ENCODE measurements at regions not wholly inside any gene's neighbourhood (a gene's known extent, or its start where the extent isn't known, plus 50 kb on each side); places are given as distances from the start of the nearest gene placed in this dataset.

DNA sequence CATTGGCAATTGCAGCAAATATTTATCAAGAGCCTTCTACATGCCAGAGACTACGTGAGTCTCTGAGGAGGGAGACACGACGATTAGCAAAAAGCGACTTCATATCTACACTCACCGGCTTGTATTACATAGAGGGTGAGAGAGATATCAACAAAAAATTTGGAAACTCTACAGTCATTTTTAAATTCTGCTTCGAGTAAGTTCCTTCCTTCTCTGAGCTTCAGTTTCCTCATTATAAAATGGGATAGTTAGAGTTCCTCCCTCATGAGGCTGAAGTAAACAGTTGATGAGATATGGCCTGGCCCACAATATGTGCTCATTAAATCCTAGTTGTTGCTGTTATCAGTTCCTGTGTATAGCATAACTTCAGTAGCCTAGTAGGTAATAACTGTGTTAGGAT is 64.1 kb upstream of the SIRPA start:
- Histone ChIP-seq H3K27me3 (replicated peaks in 1 of 2; ENCODE audit: control insufficient read depth in 2 of 2, insufficient read depth in 2 of 2, low read length in 1 of 2) (no peaks in the 10 kb centered on the region; a peak in 1 of 4 replicates), H3K9me3 (replicated peaks; ENCODE audit: control insufficient read depth, insufficient read depth, low read length) (no peaks in the 10 kb centered on the region), H3K4me2 (ENCODE audit: control insufficient read depth, insufficient read depth) (no peak overlapping the region), H3K4me1 (ENCODE audit: control insufficient read depth, insufficient read depth, low read length) (peaks cover 4% of the 10 kb centered on the region; the same call in 1 of the 2 replicates), H3K27ac (ENCODE audit: control insufficient read depth, insufficient read depth) (no peak overlapping the region), H2AFZ (ENCODE audit: control insufficient read depth, low read depth, low read length) (no peak overlapping the region), H3K36me3 (ENCODE audit: control insufficient read depth in 2 of 2, insufficient read depth in 2 of 2, low read length in 1 of 2) (no peaks in the 10 kb centered on the region), H3K79me2 (ENCODE audit: control insufficient read depth, insufficient read depth, low read length) (no peaks in the 10 kb centered on the region), H3K4me3 (no peak overlapping the region), H4K20me1 (ENCODE audit: control insufficient read depth, insufficient read depth) (no peaks in the 10 kb centered on the region), H3K9ac (ENCODE audit: control insufficient read depth, insufficient read depth, low read length) (no peak overlapping the region)
- WGBS (ENCODE audit: insufficient coverage, insufficient replicate concordance, low lambda C conversion rate, missing lambda C conversion rate) = 49% methylated on average over 6 of the region's 6 CpGs
- CTCF ChIA-PET = no interaction called here
- no TSS peak for BruUV-seq (replicated peaks)
- intact Hi-C loops (cut with micrococcal nuclease; ENCODE audit: unreplicated experiment) = no loop called here
- in situ Hi-C loops (cut with MboI) = no loop called here
- POLR2A ChIA-PET = no interaction called here
- ATAC-seq = no peak
- no peak for DNase-seq (ENCODE audit: low read depth, low spot score)
- TF ChIP-seq ETV6 (conservative IDR thresholded peaks at IDR 0.05 in 1 of 2, IDR thresholded peaks at IDR 0.05 in 1 of 2; ENCODE audit: borderline replicate concordance in 1 of 2, low read depth in 1 of 2) = no peak
- TF ChIP-seq SIX5 (IDR thresholded peaks at IDR 0.05; ENCODE audit: low read depth, low read length, severe bottlenecking) = no peak
- TF ChIP-seq NBN (IDR thresholded peaks at IDR 0.05) = no peak
- no peak for TF ChIP-seq RCOR1 (conservative IDR thresholded peaks at IDR 0.05; ENCODE audit: low read depth, low read length)
- TF ChIP-seq FOXM1 (IDR thresholded peaks at IDR 0.05; ENCODE audit: low read depth, low read length) = no peak
- FAIRE-seq = peak; percentile 18
- SMC1A ChIA-PET (ENCODE audit: uncharacterized antibody, unreplicated experiment) = interaction anchor here (0.8 to 1.0 kb wide), 3 partner anchors 11 to 33 kb away, joined by 3 to 5 read pairs (median 3); no protein-coding TSS in a partner anchor
- RAD21 ChIA-PET (ENCODE audit: unreplicated experiment) = no interaction called here

DNA sequence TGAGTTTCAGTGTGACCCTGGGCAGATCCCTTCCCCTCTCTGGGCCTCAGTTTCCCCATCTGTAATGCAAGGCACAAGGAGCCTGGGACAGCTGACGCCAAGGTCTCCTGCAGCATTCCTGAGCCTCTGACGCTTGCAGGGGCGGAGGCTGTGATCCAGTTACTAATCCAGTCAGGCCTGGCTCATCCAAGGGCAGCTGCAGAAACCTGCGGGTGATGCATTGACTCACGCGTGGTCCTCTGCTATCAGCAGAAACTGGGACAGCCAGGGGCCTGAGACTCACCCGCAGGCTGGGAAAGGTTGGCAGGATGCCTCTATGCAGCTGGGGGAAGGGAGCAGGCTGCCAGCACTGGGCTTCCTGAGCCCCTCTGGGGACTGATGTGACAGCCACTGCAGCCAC is 65.0 kb upstream of the SIRPA start:
- Histone ChIP-seq H3K9ac (ENCODE audit: control insufficient read depth, insufficient read depth, low read length) (no peak overlapping the region), H3K4me2 (ENCODE audit: control insufficient read depth, insufficient read depth) (no peak overlapping the region), H3K4me3 (no peak overlapping the region), H2AFZ (ENCODE audit: control insufficient read depth, low read depth, low read length) (no peak overlapping the region), H3K27me3 (replicated peaks in 1 of 2; ENCODE audit: control insufficient read depth in 2 of 2, insufficient read depth in 2 of 2, low read length in 1 of 2) (no peaks in the 10 kb centered on the region; a peak in 1 of 4 replicates), H3K9me3 (replicated peaks; ENCODE audit: control insufficient read depth, insufficient read depth, low read length) (no peaks in the 10 kb centered on the region), H3K4me1 (ENCODE audit: control insufficient read depth, insufficient read depth, low read length) (peaks cover 4% of the 10 kb centered on the region; the same call in 1 of the 2 replicates), H3K79me2 (ENCODE audit: control insufficient read depth, insufficient read depth, low read length) (no peaks in the 10 kb centered on the region), H3K27ac (ENCODE audit: control insufficient read depth, insufficient read depth) (no peak overlapping the region), H4K20me1 (ENCODE audit: control insufficient read depth, insufficient read depth) (no peaks in the 10 kb centered on the region), H3K36me3 (ENCODE audit: control insufficient read depth in 2 of 2, insufficient read depth in 2 of 2, low read length in 1 of 2) (no peaks in the 10 kb centered on the region)
- DNase-seq (ENCODE audit: low read depth, low spot score) (no peak), ATAC-seq (no peak), FAIRE-seq (no peak)
- RAD21 ChIA-PET (ENCODE audit: unreplicated experiment) = no interaction called here
- WGBS (ENCODE audit: insufficient coverage, insufficient replicate concordance, low lambda C conversion rate, missing lambda C conversion rate) = 76% methylated on average over 7 of the region's 7 CpGs
- CTCF ChIA-PET = interaction anchor here (0.6 kb wide), 1 partner anchor 53 kb away, joined by 3 read pairs; no protein-coding TSS in a partner anchor
- POLR2A ChIA-PET = no interaction called here
- intact Hi-C loops (cut with micrococcal nuclease; ENCODE audit: unreplicated experiment) = no loop called here
- in situ Hi-C loops (cut with MboI) = no loop called here
- BruUV-seq (replicated peaks) = no TSS peak
- SMC1A ChIA-PET (ENCODE audit: uncharacterized antibody, unreplicated experiment) = interaction anchor here (0.8 to 1.0 kb wide), 2 partner anchors 12 to 28 kb away, joined by 3 to 5 read pairs; no protein-coding TSS in a partner anchor
- TF ChIP-seq CHD4 (IDR thresholded peaks at IDR 0.05) = no peak
- TF ChIP-seq, protein P1, sequence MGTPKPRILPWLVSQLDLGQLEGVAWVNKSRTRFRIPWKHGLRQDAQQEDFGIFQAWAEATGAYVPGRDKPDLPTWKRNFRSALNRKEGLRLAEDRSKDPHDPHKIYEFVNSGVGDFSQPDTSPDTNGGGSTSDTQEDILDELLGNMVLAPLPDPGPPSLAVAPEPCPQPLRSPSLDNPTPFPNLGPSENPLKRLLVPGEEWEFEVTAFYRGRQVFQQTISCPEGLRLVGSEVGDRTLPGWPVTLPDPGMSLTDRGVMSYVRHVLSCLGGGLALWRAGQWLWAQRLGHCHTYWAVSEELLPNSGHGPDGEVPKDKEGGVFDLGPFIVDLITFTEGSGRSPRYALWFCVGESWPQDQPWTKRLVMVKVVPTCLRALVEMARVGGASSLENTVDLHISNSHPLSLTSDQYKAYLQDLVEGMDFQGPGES (IDR thresholded peaks at IDR 0.05) = no peak
- no peak for TF ChIP-seq CREM (IDR thresholded peaks at IDR 0.05; ENCODE audit: low read depth)
- TF ChIP-seq, protein P2, sequence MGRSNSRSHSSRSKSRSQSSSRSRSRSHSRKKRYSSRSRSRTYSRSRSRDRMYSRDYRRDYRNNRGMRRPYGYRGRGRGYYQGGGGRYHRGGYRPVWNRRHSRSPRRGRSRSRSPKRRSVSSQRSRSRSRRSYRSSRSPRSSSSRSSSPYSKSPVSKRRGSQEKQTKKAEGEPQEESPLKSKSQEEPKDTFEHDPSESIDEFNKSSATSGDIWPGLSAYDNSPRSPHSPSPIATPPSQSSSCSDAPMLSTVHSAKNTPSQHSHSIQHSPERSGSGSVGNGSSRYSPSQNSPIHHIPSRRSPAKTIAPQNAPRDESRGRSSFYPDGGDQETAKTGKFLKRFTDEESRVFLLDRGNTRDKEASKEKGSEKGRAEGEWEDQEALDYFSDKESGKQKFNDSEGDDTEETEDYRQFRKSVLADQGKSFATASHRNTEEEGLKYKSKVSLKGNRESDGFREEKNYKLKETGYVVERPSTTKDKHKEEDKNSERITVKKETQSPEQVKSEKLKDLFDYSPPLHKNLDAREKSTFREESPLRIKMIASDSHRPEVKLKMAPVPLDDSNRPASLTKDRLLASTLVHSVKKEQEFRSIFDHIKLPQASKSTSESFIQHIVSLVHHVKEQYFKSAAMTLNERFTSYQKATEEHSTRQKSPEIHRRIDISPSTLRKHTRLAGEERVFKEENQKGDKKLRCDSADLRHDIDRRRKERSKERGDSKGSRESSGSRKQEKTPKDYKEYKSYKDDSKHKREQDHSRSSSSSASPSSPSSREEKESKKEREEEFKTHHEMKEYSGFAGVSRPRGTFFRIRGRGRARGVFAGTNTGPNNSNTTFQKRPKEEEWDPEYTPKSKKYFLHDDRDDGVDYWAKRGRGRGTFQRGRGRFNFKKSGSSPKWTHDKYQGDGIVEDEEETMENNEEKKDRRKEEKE (IDR thresholded peaks at IDR 0.05) = no peak
- TF ChIP-seq, protein P3, sequence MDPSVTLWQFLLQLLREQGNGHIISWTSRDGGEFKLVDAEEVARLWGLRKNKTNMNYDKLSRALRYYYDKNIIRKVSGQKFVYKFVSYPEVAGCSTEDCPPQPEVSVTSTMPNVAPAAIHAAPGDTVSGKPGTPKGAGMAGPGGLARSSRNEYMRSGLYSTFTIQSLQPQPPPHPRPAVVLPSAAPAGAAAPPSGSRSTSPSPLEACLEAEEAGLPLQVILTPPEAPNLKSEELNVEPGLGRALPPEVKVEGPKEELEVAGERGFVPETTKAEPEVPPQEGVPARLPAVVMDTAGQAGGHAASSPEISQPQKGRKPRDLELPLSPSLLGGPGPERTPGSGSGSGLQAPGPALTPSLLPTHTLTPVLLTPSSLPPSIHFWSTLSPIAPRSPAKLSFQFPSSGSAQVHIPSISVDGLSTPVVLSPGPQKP (IDR thresholded peaks at IDR 0.05; ENCODE audit: low read depth, low read length) = no peak
- no peak for TF ChIP-seq NR2C2 (IDR thresholded peaks at IDR 0.05; ENCODE audit: borderline replicate concordance, control insufficient read depth, insufficient read length, low read depth)
- TF ChIP-seq, protein P4, sequence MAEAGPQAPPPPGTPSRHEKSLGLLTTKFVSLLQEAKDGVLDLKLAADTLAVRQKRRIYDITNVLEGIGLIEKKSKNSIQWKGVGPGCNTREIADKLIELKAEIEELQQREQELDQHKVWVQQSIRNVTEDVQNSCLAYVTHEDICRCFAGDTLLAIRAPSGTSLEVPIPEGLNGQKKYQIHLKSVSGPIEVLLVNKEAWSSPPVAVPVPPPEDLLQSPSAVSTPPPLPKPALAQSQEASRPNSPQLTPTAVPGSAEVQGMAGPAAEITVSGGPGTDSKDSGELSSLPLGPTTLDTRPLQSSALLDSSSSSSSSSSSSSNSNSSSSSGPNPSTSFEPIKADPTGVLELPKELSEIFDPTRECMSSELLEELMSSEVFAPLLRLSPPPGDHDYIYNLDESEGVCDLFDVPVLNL (IDR thresholded peaks at IDR 0.05; ENCODE audit: low read depth, low read length) = no peak

All from GM12878 (cell line).